Activated CD4-positive, alpha-beta T cell treated with anti-CD3 and anti-CD28 coated beads, Interleukin-2, Interleukin-6, amounts not matched to agents 100 ng/mL and 50 ng/mL, durations not matched to agents 16 hours and 8 hours (primary cell): ENCODE measurements at regions not wholly inside any gene's neighbourhood (a gene's known extent, or its start where the extent isn't known, plus 50 kb on each side); places are given as distances from the start of the nearest gene placed in this dataset.
A peak's percentile ranks its signal among the peaks of the same experiment; 100 is the strongest.

Source experiments
- DNase-seq: peaks from one replicate; pipeline ENCODE4 v3.0.0-alpha.2; 2020

- no peak for DNase-seq
Observed at GRCh38 chr11:32279672-32280071, 155.7 kb downstream of the WT1 start.

GRCh38 chr11:32280339-32280738, 155.0 kb downstream of the WT1 start:
- DNase-seq: no peak

DNA sequence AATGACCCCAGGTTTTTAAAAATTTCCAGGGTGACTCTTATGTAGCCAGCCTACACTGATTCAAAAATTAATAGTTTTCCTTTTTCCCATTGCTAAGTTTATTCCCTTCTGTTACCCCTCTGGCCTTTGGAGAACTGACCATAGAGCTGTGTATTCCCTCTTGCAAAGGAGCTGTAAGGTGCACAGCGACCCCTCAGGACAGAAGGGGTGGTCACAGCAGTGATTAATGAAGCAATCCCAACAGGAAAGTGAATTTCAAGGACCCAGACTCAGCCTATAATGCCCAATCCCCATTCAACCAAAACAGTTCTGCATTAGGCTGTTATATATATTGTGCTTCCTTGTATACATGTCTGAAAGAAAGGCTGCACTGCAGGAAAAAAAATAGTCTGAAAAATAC, 147.1 kb downstream of the WT1 start:
- no peak for DNase-seq

GRCh38 chr11:32289701-32290100, 145.6 kb downstream of the WT1 start:
- DNase-seq: no peak

DNA sequence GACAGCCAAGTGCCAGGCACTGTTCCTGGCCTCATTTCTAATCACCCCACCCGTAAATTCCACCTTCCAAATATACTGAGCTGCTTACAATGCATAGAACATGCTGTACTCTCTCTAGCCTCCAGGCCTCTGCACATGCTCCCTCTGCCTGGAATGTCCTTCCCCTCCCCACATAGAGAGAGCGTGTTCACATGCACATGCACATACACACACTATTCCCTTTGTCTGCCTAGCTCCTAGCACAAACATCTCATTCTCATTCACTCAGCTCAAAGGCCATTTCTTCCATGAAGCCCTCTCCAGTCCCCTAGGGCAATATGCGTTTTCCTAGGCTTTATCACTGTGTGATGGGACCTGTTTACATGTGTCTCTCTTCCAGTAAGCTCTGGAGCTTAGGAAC, 144.6 kb downstream of the WT1 start:
- no peak for DNase-seq

- DNase-seq: peak; percentile 32
Observed at GRCh38 chr11:32297611-32298011, 137.7 kb downstream of the WT1 start.

- DNase-seq: no peak
Observed at GRCh38 chr11:32302826-32303225, 132.5 kb downstream of the WT1 start.

DNA sequence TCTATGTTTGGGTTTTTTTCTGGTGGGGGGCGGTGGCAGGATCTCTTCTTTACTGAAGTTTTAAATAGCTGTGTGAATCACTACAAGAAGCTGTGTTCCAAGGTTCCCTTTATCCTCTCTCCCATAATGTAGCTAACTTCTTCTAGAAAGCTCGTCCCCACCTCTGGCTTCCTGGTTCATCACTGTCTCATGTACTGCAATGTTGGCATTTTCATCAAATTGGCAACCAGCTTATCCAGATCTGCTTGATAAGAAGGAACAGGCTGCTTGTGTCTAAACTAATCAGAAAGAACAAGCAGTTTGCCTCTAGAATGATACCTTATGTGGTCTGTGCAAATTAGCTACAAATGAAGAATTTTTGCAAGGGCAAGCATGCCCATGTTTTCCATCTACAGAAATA, 130.8 kb downstream of the WT1 start:
- no peak for DNase-seq

GRCh38 chr11:32305460-32305859, 129.9 kb downstream of the WT1 start:
- DNase-seq: no peak

DNA sequence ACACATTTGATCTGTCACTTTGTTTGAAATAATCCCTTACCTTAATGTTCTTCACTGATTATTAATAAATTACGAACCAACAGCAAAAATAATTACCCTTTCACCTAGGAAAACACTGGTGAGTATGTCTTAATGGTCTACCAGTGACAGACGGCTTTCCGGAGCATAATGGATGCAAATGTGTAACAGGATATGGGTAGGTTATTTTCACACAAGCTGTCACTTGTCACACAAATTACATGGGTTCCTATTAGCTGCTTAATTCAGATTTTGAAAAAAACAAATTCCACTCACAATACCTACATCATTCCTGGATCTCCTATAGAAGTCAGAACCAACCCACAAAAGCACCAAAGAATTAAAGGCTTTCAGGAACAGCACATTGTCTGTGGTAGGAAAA, 127.9 kb downstream of the WT1 start:
- no peak for DNase-seq

GRCh38 chr11:32307913-32308312, 127.4 kb downstream of the WT1 start:
- no peak for DNase-seq

DNA sequence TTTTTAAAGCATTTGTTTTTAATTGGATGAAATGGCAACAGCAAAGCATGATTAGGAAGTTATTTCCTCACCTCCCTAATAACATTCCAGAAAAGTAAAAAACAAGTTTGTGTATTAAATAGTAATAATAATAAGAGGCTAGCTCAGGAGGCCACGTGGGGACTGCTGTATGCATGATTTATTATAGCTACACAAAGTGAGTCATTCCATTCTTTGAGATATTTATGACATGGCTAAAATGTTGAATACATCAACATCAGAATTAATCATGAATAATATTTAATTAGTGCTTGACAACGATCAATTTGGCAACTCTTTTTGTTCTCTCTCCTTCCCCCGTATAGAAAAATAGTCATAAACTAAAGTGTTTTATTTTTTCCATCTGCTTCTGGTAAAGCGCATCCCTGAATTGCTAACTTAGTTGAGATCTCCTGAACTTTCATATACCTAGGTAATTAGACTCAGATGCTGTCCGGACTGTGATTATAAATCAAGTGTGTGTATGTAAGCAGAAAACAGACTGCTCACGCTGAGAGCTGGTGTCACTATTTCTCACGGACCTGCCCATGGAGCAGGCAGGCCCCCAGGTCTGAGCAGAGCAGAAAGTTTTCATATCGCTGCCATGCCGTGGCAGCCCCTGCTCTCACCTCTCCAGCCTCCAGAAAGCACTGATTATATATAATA, 125.7 kb downstream of the WT1 start:
- no peak for DNase-seq

GRCh38 chr11:32310214-32310601, 125.1 kb downstream of the WT1 start:
- DNase-seq: no peak

GRCh38 chr11:32311346-32312065, 123.8 kb downstream of the WT1 start:
- DNase-seq: no peak

DNA sequence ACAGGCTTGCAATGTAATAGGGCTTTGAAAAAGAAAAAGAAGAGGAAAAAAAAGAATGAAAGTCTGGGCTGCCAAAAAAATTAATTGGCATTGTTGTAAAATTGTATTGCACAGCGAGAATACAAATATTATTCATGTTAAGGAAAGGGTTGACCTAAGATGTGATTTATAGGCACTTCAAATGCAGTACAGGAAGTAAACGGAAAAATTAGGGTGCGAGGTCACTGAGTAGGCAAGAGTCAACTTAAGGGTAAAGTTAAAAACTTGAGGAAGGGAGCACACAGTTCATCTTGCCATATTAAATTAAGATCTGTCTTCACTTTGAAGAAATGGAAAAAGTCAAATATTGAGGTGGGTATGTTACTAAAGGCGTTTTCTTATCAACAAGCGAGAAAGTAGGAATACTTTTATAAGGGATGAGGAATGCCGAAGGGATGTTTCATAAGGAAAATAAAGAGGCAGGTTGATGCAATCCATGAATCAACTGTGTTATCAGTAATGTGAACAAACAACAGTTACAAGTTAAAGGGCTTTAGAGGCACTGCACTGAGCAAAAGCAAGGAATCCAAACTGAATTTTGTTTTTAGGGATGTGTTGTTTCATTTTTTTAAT, 123.0 kb downstream of the WT1 start:
- DNase-seq: no peak

DNA sequence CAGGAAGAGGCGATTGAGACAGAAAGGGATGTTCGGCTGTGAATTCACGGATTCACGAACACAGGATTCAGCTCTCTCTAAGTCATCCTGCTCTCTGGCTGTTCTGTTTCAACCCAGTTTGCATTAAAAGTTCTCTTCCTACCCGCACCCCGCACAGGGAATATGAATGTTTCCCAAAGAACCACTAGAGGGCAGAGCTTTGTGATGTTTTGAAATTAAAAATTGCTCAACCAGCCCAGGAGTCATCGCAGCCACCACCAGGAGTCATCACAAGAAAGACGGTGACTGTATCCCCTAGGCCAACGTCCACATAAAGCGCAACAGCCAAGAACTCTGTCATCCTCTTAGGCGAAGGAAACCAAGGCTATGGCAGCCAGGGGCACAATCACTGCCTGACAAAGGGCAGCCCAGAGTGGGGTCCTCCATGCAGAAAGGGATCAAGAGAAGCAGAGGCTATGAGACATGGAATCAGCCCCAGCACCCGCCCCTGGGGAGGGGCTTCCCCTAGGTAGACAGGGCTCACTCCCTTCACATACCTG, 122.4 kb downstream of the WT1 start:
- peak; percentile 53 for DNase-seq

- DNase-seq: no peak
Observed at GRCh38 chr11:32313477-32313876, 121.9 kb downstream of the WT1 start.

DNA sequence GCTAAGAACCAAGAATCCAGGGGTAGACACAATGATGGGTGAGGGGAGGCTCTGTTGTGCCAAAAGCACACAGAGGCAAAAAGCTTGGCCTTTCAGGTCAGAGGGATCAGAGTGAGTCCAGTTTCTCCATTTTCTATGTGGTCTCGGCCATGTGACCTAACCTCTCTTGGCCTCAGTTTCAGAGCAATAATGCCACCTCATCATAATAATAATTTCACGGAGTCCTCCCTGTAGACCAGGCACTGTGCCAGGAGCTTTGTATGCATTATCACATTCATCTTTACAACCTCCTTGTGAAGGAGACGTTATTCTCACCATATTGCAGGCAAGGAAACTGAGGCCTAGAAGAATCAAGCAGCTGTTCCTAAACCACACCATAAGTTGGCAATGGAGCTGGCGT, 120.2 kb downstream of the WT1 start:
- DNase-seq: no peak

DNA sequence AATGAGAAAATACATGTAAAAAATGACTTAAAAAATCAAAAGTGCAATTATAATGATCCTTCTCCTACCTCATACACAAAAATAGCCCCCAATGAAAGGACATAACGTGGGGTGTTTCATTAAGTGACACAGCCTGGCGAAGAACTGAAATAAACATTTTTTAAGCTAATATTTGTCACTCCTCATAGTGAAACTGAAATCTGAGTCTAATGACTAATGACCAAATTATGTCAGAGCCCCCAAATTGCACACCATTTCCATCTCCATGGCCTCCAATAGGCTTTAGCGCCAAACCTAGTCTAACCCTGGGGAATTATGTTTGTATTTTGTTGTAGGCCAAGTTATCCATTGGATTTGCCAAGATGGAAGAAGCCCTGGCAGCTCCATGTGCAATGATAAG, 119.1 kb downstream of the WT1 start:
- no peak for DNase-seq

- DNase-seq: no peak
Observed at GRCh38 chr11:32316858-32317642, 118.3 kb downstream of the WT1 start.

DNA sequence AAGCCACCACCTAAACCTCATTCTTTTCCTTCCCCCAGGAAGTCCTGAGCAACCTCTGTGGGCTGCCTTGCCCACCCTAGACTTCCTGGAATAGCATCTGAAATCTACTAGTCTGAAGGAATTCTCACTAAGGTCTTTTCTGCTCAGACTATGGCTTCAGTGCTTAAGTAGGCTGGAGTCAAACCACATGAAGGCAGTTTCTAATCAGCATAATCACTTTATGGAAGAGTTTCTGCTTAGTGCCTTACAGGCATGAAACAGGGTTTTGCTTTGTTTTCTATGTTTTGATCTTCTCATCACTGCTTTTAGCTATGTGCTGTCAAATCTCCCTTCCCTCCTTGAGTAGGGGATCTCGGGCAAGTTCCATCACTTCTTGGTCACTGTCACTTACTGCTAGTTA, 117.7 kb downstream of the WT1 start:
- no peak for DNase-seq

DNA sequence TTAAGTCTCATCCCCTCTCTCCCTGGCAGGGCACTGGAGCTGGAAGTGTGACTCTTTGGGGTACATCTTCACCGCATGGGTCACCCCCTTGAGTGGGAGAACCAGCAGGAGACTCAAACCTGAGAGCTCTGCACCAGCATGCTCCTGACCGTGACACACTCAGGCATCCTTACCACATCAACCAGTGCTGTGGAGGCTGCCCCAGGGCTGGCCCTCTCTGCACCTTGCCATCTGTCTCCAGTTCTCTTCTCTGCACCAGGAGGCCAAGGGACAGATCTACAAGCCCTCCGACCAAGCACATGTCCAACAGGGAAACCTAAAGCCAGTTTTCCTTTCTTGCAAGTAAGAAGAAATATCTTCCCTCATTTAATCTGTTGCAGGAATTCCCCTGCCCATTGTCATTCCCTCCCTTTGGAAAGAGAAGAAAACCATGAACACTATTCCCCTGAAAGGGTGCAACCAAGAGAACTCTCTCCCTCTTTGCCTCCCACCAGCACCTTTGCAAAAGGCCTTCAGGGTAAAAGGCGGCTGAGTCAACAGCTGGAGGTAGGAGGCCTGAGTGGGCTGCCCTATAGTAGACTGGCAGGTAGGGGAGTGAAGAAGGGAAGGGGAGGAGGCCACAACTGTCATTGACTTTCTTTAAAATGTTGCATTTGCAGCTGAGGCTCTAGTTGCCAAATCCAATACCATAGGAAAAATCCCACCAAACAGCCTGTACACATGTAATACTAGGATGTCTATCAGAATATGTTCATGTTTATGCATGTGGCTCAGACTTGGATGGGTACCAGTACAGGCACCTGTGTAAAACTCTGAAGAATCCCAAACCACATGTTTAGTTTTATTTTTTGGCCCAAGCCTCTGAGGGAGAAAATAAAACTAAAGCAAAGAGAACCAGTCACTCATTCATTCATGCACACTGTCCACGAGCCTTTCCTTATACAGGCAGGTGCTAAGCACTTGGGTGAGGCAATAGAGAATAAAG, 117.0 kb downstream of the WT1 start:
- no peak for DNase-seq
